B cell (primary cell): ENCODE measurements at regions not wholly inside any gene's neighbourhood (a gene's known extent, or its start where the extent isn't known, plus 50 kb on each side); places are given as distances from the start of the nearest gene placed in this dataset. TPM values are rescaled to one million over a fixed set of nuclear protein-coding genes. Genes with fewer than 3 reads are reported as not detected.

Experiments used
- small RNA-seq: library from RNA; depleted of rRNA; stranded (forward); fragments of <200 nt; gene quantifications from one replicate; pipeline ENCODE3, GENCODE V24; 2012; ENCODE audit warnings: low replicate concordance, low read depth; ENCODE audit not compliant: insufficient read length

Small RNAs in the stretch of these regions (small RNA-seq; reads per million reads assigned to genes)
- gene AC239800.3 (not detected), gene HIST2H3PS2 (not detected), gene RNU1-114P (not detected), gene RNU1-143P (not detected), gene RNU1-92P (not detected), gene RNVU1-17 (1.7 reads per million), gene RNVU1-18 (not detected)
